ENCODE measurements at regions not wholly inside any gene's neighbourhood (a gene's known extent, or its start where the extent isn't known, plus 50 kb on each side); places are given as distances from the start of the nearest gene placed in this dataset.

GRCh38 chr4:167555338-167556022 lies 321.2 kb upstream of the SPOCK3 start:
- intact Hi-C loops (cut with DNase I; ENCODE audit: low total_unique reads), result no loop called here
- DNase-seq, result no peak
- H3K27me3 ChIP-seq (replicated peaks in 1 of 7), result no peaks in the 10 kb centered on the region
- WGBS, 5 donors, result 74 to 92% (median 83%) methylated on average over 3 of the region's 3 CpGs
- no peaks in the 10 kb centered on the region for H3K36me3 ChIP-seq
- no peak overlapping the region for H3K4me3 ChIP-seq
- no peak for TF ChIP-seq CTCF (IDR thresholded peaks at IDR 0.05 in 8 of 11, conservative IDR thresholded peaks at IDR 0.05 in 3 of 11)
- TF ChIP-seq POLR2AphosphoS5 (IDR thresholded peaks at IDR 0.05), result no peak
- no peak for TF ChIP-seq POLR2A (IDR thresholded peaks at IDR 0.05)
- H3K27ac ChIP-seq, result no peak overlapping the region
- H3K9me3 ChIP-seq, result peaks cover 0 to 16% (median 11%) of the 10 kb centered on the region in 8 donors
- no peaks in the 10 kb centered on the region for H3K4me1 ChIP-seq

GRCh38 chr4:167578906-167579305 lies 344.6 kb upstream of the SPOCK3 start:
- H3K27ac ChIP-seq, result no peak overlapping the region
- no peak for DNase-seq

GRCh38 chr4:167581449-167581965 lies 347.2 kb upstream of the SPOCK3 start:
- H3K27me3 ChIP-seq (replicated peaks in 1 of 7), result no peaks in the 10 kb centered on the region
- DNase-seq, result peak; percentile 58
- H3K9me3 ChIP-seq, result peaks cover 0 to 65% (median 42%) of the 10 kb centered on the region in 8 donors
- no peak for TF ChIP-seq POLR2A (IDR thresholded peaks at IDR 0.05)
- TF ChIP-seq POLR2AphosphoS5 (IDR thresholded peaks at IDR 0.05), result no peak
- TF ChIP-seq CTCF (IDR thresholded peaks at IDR 0.05 in 8 of 11, conservative IDR thresholded peaks at IDR 0.05 in 3 of 11), result no peak
- 84 to 92% (median 89%) methylated on average over 6 to 19 of the region's 19 CpGs for WGBS, 5 donors
- no peaks in the 10 kb centered on the region for H3K36me3 ChIP-seq
- no peaks in the 10 kb centered on the region for H3K4me1 ChIP-seq
- H3K4me3 ChIP-seq, result no peak overlapping the region
- intact Hi-C loops (cut with DNase I; ENCODE audit: low total_unique reads), result no loop called here
- no peak overlapping the region for H3K27ac ChIP-seq

More at GRCh38 chr4:167578906-167579305, 344.6 kb upstream of the SPOCK3 start:
- 29 to 58% (median 42%) methylated on average over 2 of the region's 2 CpGs for WGBS, 5 donors
- H3K4me3 ChIP-seq, result no peak overlapping the region
- TF ChIP-seq POLR2A (IDR thresholded peaks at IDR 0.05), result no peak
- TF ChIP-seq POLR2AphosphoS5 (IDR thresholded peaks at IDR 0.05), result no peak
- TF ChIP-seq CTCF (IDR thresholded peaks at IDR 0.05 in 8 of 11, conservative IDR thresholded peaks at IDR 0.05 in 3 of 11), result no peak
- H3K9me3 ChIP-seq, result peaks cover 0 to 65% (median 42%) of the 10 kb centered on the region in 8 donors
- intact Hi-C loops (cut with DNase I; ENCODE audit: low total_unique reads), result no loop called here
- H3K4me1 ChIP-seq, result no peaks in the 10 kb centered on the region
- no peaks in the 10 kb centered on the region for H3K36me3 ChIP-seq
- H3K27me3 ChIP-seq (replicated peaks in 1 of 7), result no peaks in the 10 kb centered on the region

- WGBS, 5 donors, result 70 to 91% (median 83%) methylated on average over 5 of the region's 5 CpGs
These were observed 353.1 kb upstream of the SPOCK3 start for GRCh38 chr4:167587361-167587760.

More at GRCh38 chr4:167587361-167587760, 353.1 kb upstream of the SPOCK3 start:
- Histone ChIP-seq H3K36me3 (no peaks in the 10 kb centered on the region), H3K27me3 (replicated peaks in 1 of 7) (no peaks in the 10 kb centered on the region), H3K4me3 (no peak overlapping the region), H3K9me3 (peaks cover 0 to 10% (median 5%) of the 10 kb centered on the region in 8 donors), H3K4me1 (no peaks in the 10 kb centered on the region), H3K27ac (no peak overlapping the region)
- intact Hi-C loops (cut with DNase I; ENCODE audit: low total_unique reads), result no loop called here
- DNase-seq, result no peak
- no peak for TF ChIP-seq POLR2A (IDR thresholded peaks at IDR 0.05)
- no peak for TF ChIP-seq POLR2AphosphoS5 (IDR thresholded peaks at IDR 0.05)
- no peak for TF ChIP-seq CTCF (IDR thresholded peaks at IDR 0.05 in 8 of 11, conservative IDR thresholded peaks at IDR 0.05 in 3 of 11)

Measured in spleen (tissue), 11 donors.